ENCODE measurements at regions not wholly inside any gene's neighbourhood (a gene's known extent, or its start where the extent isn't known, plus 50 kb on each side); places are given as distances from the start of the nearest gene placed in this dataset.

- Histone ChIP-seq H3K27ac (replicated peaks) (no peak overlapping the region), H3K4me3 (no peak overlapping the region), H3K4me1 (no peaks in the 10 kb centered on the region), H3K27me3 (ENCODE audit: low read depth) (peaks cover 7% of the 10 kb centered on the region), H3K9me3 (replicated peaks) (no peaks in the 10 kb centered on the region), H3K36me3 (no peaks in the 10 kb centered on the region)
- no peak for DNase-seq
- no peak for TF ChIP-seq CTCF (IDR thresholded peaks at IDR 0.05; ENCODE audit: borderline replicate concordance)
- intact Hi-C loops (cut with micrococcal nuclease), result no loop called here
Measured at GRCh38 chr9:21679432-21679831, 123.0 kb upstream of the MTAP start.

GRCh38 chr9:21680590-21680989 lies 121.8 kb upstream of the MTAP start:
- no peaks in the 10 kb centered on the region for H3K9me3 ChIP-seq (replicated peaks)
- H3K27ac ChIP-seq (replicated peaks), result no peak overlapping the region
- H3K36me3 ChIP-seq, result no peaks in the 10 kb centered on the region
- H3K27me3 ChIP-seq (ENCODE audit: low read depth), result peaks cover 7% of the 10 kb centered on the region
- DNase-seq, result no peak
- intact Hi-C loops (cut with micrococcal nuclease), result no loop called here
- H3K4me1 ChIP-seq, result no peaks in the 10 kb centered on the region
- no peak for TF ChIP-seq CTCF (IDR thresholded peaks at IDR 0.05; ENCODE audit: borderline replicate concordance)
- no peak overlapping the region for H3K4me3 ChIP-seq

GRCh38 chr9:21681641-21682040 lies 120.8 kb upstream of the MTAP start:
- no peak overlapping the region for H3K4me3 ChIP-seq
- intact Hi-C loops (cut with micrococcal nuclease), result no loop called here
- H3K27ac ChIP-seq (replicated peaks), result no peak overlapping the region
- no peaks in the 10 kb centered on the region for H3K9me3 ChIP-seq (replicated peaks)
- H3K4me1 ChIP-seq, result no peaks in the 10 kb centered on the region
- no peak for DNase-seq
- peaks cover 7% of the 10 kb centered on the region for H3K27me3 ChIP-seq (ENCODE audit: low read depth)
- TF ChIP-seq CTCF (IDR thresholded peaks at IDR 0.05; ENCODE audit: borderline replicate concordance), result no peak
- H3K36me3 ChIP-seq, result no peaks in the 10 kb centered on the region

DNA sequence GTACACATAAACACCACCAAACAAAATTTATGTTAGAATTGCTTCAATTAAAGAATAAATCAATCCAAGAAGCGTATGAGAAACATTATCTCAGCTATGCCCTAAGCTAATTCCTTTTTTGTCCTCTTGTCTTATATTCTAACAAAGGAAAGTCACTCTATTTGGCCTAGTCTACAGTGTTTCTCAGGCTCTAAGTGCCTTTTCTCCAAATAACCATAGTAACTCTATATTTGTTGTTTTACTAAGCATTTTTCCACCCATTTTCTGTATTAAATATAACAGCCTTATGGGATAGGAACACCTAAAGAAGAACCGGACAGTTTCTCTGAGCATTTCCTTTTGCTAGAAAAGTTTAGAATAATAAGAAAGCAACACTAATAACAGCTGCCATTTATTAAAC lies 120.1 kb upstream of the MTAP start:
- no peak for DNase-seq
- no peak overlapping the region for H3K27ac ChIP-seq (replicated peaks)
- no peaks in the 10 kb centered on the region for H3K9me3 ChIP-seq (replicated peaks)
- H3K36me3 ChIP-seq, result no peaks in the 10 kb centered on the region
- intact Hi-C loops (cut with micrococcal nuclease), result no loop called here
- peaks cover 4% of the 10 kb centered on the region for H3K27me3 ChIP-seq (ENCODE audit: low read depth)
- TF ChIP-seq CTCF (IDR thresholded peaks at IDR 0.05; ENCODE audit: borderline replicate concordance), result no peak
- H3K4me3 ChIP-seq, result no peak overlapping the region
- no peaks in the 10 kb centered on the region for H3K4me1 ChIP-seq

DNA sequence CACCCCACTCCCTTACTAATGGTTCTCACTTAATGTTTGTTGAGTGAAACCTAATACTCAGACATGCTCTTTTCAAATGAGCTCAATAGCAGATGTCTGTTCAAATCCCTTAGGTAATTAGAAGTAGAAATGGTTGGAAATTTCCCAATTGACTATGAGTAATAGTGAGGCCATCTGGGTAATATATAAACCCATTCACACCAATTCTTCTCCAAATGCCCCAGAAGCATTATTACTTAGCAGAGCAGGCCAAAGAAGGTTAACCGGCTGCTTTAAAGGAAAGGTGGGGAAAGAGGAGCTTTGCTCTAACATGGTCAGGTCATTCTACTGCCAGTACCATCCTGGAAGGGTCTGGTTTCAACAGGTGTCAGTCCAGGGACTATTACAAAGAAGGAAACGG lies 119.5 kb upstream of the MTAP start:
- no peaks in the 10 kb centered on the region for H3K9me3 ChIP-seq (replicated peaks)
- no peak overlapping the region for H3K27ac ChIP-seq (replicated peaks)
- H3K4me3 ChIP-seq, result no peak overlapping the region
- TF ChIP-seq CTCF (IDR thresholded peaks at IDR 0.05; ENCODE audit: borderline replicate concordance), result no peak
- intact Hi-C loops (cut with micrococcal nuclease), result no loop called here
- H3K27me3 ChIP-seq (ENCODE audit: low read depth), result no peaks in the 10 kb centered on the region
- no peaks in the 10 kb centered on the region for H3K36me3 ChIP-seq
- DNase-seq, result no peak
- H3K4me1 ChIP-seq, result no peaks in the 10 kb centered on the region
